BLaER1 treated with 17β-estradiol and CSF1 and Interleukin-3, amounts not matched to agents 10 nM and 100 nM (cell line): ENCODE measurements at regions not wholly inside any gene's neighbourhood (a gene's known extent, or its start where the extent isn't known, plus 50 kb on each side); places are given as distances from the start of the nearest gene placed in this dataset.

Experiments used
- H3K27ac ChIP-seq, 11 experiments: shearing (Covaris generic); formaldehyde crosslinking; 2 replicates each; pipeline ENCODE4 v1.8.1; 2022
- H3K27me3 ChIP-seq, 11 experiments: shearing (Covaris generic); formaldehyde crosslinking; 2 replicates each; pipeline ENCODE4 v1.8.1; 2022
- H3K36me3 ChIP-seq, 11 experiments: shearing (Covaris generic); formaldehyde crosslinking; 2 replicates each; pipeline ENCODE4 v1.8.1; 2022
- H3K4me1 ChIP-seq, 10 experiments: shearing (Covaris generic); formaldehyde crosslinking; 2 replicates each; pipeline ENCODE4 v1.8.1; 2022
- H3K4me2 ChIP-seq, 11 experiments: shearing (Covaris generic); formaldehyde crosslinking; 2 replicates each; pipeline ENCODE4 v1.8.1; 2022
- H3K4me3 ChIP-seq, 10 experiments: shearing (Covaris generic); formaldehyde crosslinking; 2 replicates each; pipeline ENCODE4 v1.8.1; 2022
- H3K9ac ChIP-seq, 11 experiments: shearing (Covaris generic); formaldehyde crosslinking; 2 replicates each; pipeline ENCODE4 v1.8.1; 2022
- H3K9me3 ChIP-seq, 11 experiments: shearing (Covaris generic); formaldehyde crosslinking; replicated peaks in 1 of 11; 2 replicates each; pipeline ENCODE4 v1.8.1; 2022
- H4K20me1 ChIP-seq, 11 experiments: shearing (Covaris generic); formaldehyde crosslinking; 2 replicates each; pipeline ENCODE4 v1.8.1; 2022
- Cebpa-rat ChIP-seq, 11 experiments: shearing (Covaris generic); IDR thresholded peaks; 2 replicates each; pipeline ENCODE4 v1.8.1; 2022

DNA sequence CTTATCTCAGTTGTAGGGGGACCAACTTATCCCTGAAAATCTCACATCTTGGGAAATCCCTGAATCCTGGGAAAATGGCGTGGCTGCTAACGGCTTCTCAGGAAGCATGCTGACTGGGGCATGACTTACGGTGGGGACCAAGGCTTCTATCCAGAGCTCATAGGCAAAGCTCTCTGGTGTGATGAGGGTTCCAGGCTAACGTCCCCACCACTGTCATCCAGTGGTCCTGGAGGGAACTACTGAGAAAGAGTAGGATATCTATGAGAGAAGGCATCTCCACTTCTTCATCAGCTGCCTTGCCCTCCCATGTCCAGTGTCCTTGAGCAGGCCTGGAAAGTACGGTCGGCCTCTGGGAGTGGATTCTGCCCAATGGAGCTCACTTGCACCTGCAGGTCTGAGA, 210.4 kb upstream of the B3GAT1 start:
- no peak for TF ChIP-seq Cebpa-rat (IDR thresholded peaks at IDR 0.05)
- H3K27me3 ChIP-seq: no peaks in the 10 kb centered on the region

DNA sequence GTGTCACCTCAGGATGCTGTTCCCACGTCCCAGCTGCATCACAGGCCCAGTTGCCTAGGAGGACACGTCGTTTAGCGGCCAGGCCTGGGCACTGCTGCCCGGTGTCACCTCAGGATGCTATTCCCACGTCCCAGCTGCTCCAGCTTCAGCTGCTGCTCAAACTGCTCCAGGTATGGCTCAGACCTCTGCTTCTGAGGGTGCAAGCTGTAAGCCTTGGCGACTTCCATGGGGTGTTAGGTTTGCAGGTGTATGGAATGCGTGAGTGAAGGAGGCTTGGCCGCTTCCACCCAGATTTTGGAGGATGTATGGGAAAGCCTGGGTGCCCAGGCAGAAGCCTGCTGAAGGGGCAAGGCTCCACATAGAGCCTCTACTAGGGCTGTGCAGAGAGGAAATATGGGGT, 205.3 kb upstream of the B3GAT1 start:
- Histone ChIP-seq H3K27ac (no peak overlapping the region), H3K4me1 (no peaks in the 10 kb centered on the region), H3K4me3 (no peak overlapping the region), H3K27me3 (no peaks in the 10 kb centered on the region), H3K9me3 (no peaks in the 10 kb centered on the region), H4K20me1 (no peaks in the 10 kb centered on the region), H3K4me2 (no peak overlapping the region), H3K9ac (no peak overlapping the region), H3K36me3 (no peaks in the 10 kb centered on the region)
- TF ChIP-seq Cebpa-rat (IDR thresholded peaks at IDR 0.05): no peak

More for the DNA sequence above, 210.4 kb upstream of the B3GAT1 start:
- Histone ChIP-seq H3K4me1 (no peaks in the 10 kb centered on the region), H3K9me3 (no peaks in the 10 kb centered on the region), H3K9ac (no peak overlapping the region), H4K20me1 (no peaks in the 10 kb centered on the region; a peak in 1 of 22 replicates), H3K4me2 (no peak overlapping the region), H3K27ac (no peak overlapping the region), H3K4me3 (no peak overlapping the region), H3K36me3 (no peaks in the 10 kb centered on the region)

DNA sequence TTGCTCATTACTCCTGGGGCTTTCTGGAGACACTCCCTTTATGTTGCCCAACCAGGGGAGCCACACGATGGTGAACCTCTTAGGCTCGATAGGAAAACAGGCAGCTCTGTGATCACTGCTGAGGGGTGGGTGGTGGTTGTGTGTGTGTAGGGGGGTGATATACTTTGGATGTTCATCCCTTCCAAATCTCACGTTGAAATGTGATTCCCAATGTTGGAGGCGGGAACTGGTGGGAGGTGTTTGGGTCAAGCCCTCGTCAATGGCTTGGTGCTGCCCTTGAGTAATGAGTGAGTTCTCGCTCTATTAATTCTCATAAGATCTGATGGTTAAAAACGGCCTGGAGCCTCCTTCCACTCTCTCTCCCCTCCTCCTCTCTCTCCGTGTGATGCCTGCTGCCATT, 204.0 kb upstream of the B3GAT1 start:
- Histone ChIP-seq H3K4me1 (no peaks in the 10 kb centered on the region), H3K36me3 (no peaks in the 10 kb centered on the region), H3K27ac (no peak overlapping the region), H3K4me3 (no peak overlapping the region), H3K4me2 (no peak overlapping the region), H3K9ac (no peak overlapping the region), H4K20me1 (no peaks in the 10 kb centered on the region), H3K9me3 (no peaks in the 10 kb centered on the region), H3K27me3 (no peaks in the 10 kb centered on the region)
- TF ChIP-seq Cebpa-rat (IDR thresholded peaks at IDR 0.05): no peak

DNA sequence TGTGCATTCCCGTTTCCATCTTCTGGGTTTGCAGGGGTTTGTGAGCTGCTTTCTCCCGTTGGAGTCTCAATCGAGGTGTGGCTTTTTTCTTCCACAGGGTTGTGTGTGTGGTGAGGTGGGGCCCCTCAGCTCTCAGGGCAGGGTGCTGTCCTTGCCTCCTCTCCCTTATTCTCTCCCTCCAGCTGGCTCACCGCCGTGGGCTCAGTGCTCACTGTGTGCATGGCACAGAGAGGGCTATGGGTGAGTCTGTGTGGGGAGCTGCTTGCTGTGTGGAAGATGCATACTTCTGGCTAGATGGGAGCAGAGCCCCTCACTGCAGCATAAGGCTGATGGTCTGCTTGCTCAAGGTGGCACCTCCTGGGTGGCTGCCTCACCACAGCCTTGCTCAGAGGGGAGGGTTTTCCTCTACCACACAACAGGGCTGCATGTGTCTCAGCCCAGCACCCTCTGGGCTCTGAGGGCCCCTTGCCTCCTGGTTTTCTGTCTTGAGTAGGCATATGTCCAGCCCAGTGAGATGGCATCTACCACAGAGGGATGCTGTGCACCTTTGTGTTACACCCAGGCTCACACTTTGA, 203.1 kb upstream of the B3GAT1 start:
- no peaks in the 10 kb centered on the region for H3K9me3 ChIP-seq
- no peaks in the 10 kb centered on the region; a peak in 1 of 22 replicates for H3K27me3 ChIP-seq
- no peak overlapping the region for H3K4me3 ChIP-seq
- H3K36me3 ChIP-seq: no peaks in the 10 kb centered on the region
- TF ChIP-seq Cebpa-rat (IDR thresholded peaks at IDR 0.05): no peak
- peaks cover 0 to 8% (median 0%) of the 10 kb centered on the region in 11 experiments; a peak in 1 of 22 replicates for H4K20me1 ChIP-seq
- no peak overlapping the region for H3K4me2 ChIP-seq
- H3K4me1 ChIP-seq: no peaks in the 10 kb centered on the region
- no peak overlapping the region for H3K27ac ChIP-seq
- no peak overlapping the region for H3K9ac ChIP-seq

DNA sequence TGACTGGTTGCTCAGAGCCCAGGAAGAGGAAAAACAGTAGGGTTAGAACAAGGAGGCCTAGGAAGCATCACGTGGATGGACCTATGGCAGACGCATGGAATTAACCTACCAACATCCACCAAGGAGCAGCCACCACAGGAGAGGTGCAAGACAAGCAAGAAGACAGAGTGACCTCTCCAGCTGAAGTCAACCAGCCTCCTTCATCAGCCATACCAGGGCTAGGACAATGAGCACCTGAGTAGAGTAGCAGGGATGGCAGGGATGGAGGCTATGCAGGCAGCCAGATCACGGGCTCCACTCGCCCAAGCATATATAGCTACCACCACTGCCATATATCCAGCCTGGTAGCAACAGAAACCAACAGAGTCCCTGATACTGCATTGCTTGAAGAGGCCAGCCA, 202.1 kb upstream of the B3GAT1 start:
- H4K20me1 ChIP-seq: peaks cover 0 to 12% (median 0%) of the 10 kb centered on the region in 11 experiments; a peak in 1 of 22 replicates
- H3K9ac ChIP-seq: no peak overlapping the region
- H3K27ac ChIP-seq: no peak overlapping the region
- no peak for TF ChIP-seq Cebpa-rat (IDR thresholded peaks at IDR 0.05)
- H3K36me3 ChIP-seq: no peaks in the 10 kb centered on the region
- no peaks in the 10 kb centered on the region; a peak in 1 of 22 replicates for H3K27me3 ChIP-seq
- H3K4me2 ChIP-seq: no peak overlapping the region
- no peaks in the 10 kb centered on the region for H3K9me3 ChIP-seq
- H3K4me3 ChIP-seq: no peak overlapping the region
- H3K4me1 ChIP-seq: no peaks in the 10 kb centered on the region

DNA sequence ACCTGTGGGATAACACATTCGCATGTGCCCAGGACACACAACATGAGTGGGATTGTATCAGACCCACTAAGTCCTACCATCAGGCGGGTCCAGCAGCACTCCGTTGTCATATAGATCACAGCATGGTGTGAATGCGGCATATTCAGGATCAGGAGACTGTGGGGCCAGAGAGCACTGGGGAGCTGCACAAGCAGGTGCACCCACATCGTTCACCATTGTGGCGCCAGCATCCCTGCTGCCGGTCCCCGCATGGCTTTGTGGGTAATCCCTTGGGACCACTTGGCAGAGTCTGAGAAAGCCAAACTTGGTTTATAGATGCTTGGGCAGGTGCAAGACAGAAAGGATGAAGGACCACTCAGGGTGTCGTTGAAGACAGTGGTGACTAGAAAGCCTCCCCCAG, 201.6 kb upstream of the B3GAT1 start:
- TF ChIP-seq Cebpa-rat (IDR thresholded peaks at IDR 0.05): no peak
- Histone ChIP-seq H3K9ac (no peak overlapping the region), H3K27ac (no peak overlapping the region), H3K4me3 (no peak overlapping the region), H4K20me1 (peaks cover 0 to 12% (median 0%) of the 10 kb centered on the region in 11 experiments; a peak in 2 of 22 replicates), H3K4me1 (no peaks in the 10 kb centered on the region), H3K36me3 (no peaks in the 10 kb centered on the region), H3K27me3 (no peaks in the 10 kb centered on the region; a peak in 1 of 22 replicates), H3K4me2 (no peak overlapping the region), H3K9me3 (no peaks in the 10 kb centered on the region)

DNA sequence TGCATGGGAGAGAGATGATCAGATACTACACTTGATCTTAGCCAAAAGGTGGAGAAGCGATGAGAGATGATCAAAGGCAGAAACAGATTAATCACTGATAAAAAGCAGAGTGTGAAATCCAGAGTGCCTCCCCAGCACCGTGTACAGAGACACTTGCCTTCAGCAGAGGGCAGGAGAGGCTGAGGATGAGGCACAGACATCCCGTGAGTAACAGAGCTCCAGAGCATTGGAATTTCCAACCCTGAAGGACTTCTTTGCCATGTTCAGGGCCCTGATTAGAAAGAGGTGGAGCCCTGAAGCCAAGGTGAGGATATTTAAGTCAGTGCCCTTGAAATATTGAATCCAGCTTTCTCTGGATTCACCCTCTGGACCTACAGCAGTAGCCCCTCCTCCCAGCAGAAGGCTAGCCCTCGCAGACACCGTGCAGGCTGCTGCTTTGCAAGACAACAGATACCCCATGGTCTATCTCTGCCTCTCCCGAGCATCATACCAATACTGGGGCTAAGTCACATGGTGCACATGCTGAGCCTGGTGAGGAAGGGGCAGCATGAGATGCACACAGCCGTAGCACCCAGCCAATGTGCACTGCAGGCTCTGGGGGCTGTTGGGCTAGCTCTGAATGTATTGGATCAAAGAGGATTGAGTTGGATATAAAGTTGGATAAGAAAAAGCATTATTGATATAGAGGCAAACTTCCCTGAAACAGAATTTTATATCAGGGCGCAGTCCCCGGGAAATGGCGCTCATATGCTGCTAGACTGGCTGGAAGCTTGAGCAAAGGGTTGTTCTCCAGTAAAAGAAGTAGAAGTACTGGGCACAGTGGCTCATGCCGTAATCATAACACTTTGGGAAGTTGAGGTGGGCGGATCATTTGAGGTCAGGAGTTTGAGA, 200.3 kb upstream of the B3GAT1 start:
- Histone ChIP-seq H3K36me3 (no peaks in the 10 kb centered on the region), H3K27me3 (no peaks in the 10 kb centered on the region; a peak in 1 of 22 replicates), H3K4me1 (no peaks in the 10 kb centered on the region), H3K4me2 (no peak overlapping the region), H3K9me3 (no peaks in the 10 kb centered on the region), H3K27ac (no peak overlapping the region), H3K4me3 (no peak overlapping the region), H3K9ac (no peak overlapping the region), H4K20me1 (peaks cover 0 to 12% (median 0%) of the 10 kb centered on the region in 11 experiments; a peak in 2 of 22 replicates)
- no peak for TF ChIP-seq Cebpa-rat (IDR thresholded peaks at IDR 0.05)

DNA sequence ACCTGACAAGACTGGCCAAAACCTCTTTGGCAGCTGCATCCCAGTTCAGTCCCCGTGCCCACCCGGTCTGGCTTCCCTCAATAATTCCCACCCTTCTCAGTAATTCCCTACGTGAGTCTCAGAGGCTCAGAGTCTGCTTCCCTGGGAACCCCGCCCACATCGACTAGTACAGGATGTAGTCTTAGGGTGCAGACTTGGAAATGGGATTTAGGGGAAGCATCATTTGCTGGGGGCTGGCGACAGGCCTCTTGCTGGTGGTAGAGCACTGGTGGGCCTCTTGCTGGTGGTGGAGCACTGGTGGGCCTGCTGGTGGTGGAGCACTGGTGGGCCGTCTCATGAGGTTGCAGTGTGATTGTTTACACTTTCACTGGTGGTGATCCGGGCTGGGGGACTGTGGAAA, 199.5 kb upstream of the B3GAT1 start:
- Histone ChIP-seq H3K9ac (no peak overlapping the region), H3K36me3 (no peaks in the 10 kb centered on the region), H3K27ac (no peak overlapping the region), H3K9me3 (no peaks in the 10 kb centered on the region), H4K20me1 (peaks cover 0 to 12% (median 0%) of the 10 kb centered on the region in 11 experiments; a peak in 2 of 22 replicates), H3K4me3 (no peak overlapping the region), H3K4me2 (no peak overlapping the region), H3K27me3 (no peaks in the 10 kb centered on the region; a peak in 1 of 22 replicates), H3K4me1 (no peaks in the 10 kb centered on the region)
- no peak for TF ChIP-seq Cebpa-rat (IDR thresholded peaks at IDR 0.05)

DNA sequence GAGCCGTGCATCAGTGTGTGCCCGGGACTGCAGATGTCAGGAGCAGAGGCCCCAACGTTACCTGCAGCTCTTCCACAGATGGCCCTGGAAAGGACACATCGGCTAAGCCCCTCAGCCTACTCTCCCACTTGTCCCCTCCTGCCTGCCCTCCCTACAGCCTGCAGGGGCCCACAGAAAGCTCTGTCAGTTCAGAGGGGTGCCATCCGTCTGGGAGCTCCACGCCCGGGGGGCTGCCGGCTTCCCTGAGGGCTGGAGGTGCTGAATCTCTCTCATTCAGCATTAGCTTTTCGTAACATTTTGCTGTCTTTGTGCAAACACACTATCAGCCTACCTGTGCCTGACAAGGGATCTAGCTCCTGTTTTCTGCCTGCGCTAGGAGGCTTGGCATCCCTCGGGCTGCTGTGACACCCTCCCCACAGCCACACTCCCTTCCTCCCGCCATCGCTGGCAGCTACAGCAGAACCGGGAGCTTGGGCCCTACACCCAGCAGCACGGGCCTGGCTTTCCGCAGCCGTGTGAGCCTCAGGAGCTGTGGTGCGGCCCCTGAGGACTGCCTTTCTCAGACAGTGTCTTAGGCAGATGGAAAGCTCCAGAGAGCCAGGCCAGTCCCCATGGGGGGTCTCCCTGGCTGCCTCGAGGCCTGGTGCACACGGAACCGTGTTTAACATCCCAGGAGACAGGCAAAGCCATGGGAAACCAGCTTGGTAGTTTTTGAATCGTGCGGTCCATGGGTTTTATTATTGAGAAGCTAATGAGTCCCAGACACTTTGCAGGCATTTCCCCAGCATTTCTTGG, 198.3 kb upstream of the B3GAT1 start:
- Histone ChIP-seq H3K36me3 (no peaks in the 10 kb centered on the region), H3K4me3 (no peak overlapping the region), H3K9me3 (peaks cover 0 to 4% (median under 1%) of the 10 kb centered on the region in 11 experiments; a peak in 5 of 22 replicates), H3K27ac (no peak overlapping the region), H3K4me2 (no peak overlapping the region), H3K9ac (no peak overlapping the region), H3K27me3 (no peaks in the 10 kb centered on the region; a peak in 1 of 22 replicates), H3K4me1 (no peaks in the 10 kb centered on the region), H4K20me1 (peaks cover 0 to 12% (median 0%) of the 10 kb centered on the region in 11 experiments; a peak in 2 of 22 replicates)
- no peak for TF ChIP-seq Cebpa-rat (IDR thresholded peaks at IDR 0.05)
